Fibroblast of upper back skin (primary cell): ENCODE measurements at regions not wholly inside any gene's neighbourhood (a gene's known extent, or its start where the extent isn't known, plus 50 kb on each side); places are given as distances from the start of the nearest gene placed in this dataset.
A peak's percentile ranks its signal among the peaks of the same experiment; 100 is the strongest.

Experiments used
- DNase-seq: peaks from one replicate; pipeline ENCODE4 v3.0.0-alpha.2; 2013

DNA sequence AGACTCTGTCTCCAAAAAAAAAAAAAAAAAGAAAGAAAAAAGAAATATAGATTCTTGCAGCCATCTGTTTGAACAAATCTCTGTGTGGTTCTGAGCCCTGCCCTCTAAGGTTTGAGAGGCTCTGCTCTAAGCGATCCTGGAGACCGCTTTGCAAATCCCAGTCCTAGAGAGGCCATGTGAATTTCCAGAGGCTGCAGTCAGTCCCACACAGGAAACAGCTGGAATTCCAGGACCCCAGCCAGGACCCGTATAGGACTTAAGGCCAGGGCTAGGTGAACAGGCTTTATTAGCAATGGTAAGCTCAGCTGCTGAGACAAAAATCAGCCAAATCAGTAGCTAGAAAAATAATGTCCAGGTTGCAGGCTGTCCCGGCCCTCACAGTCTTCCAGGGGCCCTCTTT, 154.8 kb downstream of the RPS24 start:
- peak; percentile 39 for DNase-seq

DNA sequence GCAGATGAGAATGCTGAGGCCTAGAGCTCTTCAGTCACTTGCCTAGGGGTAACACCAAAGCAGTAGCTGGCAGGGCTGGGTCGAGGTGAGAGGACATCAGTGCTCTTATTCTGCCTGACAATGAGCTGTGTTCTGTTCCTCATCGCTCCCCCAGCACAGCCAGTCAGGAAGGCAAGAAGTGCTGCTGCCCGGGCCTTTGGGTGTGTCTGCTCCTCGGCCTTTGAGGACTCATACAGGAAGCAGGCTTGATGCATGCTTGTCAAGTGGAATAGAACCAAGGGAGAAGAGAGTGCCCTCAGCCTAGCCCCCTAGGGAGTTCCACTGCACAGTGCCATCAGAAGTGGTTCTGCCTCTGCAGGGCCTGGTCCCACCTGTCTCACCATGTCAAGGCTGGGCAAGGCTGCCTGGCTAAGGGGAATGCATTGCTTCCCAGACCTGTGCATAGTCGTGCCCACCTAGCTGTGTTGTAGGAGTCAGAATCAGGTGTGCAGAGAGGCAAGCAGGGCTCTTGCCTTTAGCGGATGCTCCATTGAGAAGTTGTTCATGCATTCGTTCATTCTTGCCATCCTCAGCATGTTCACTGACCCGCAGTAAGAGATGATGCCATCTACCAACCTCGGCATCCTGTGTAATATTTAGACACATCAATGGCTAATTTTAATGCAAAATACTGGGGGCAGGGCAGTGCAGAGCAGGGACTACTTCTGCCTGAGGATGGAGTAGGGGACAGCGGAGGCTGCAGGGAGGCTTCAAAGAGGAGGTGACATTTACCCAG, 156.6 kb downstream of the RPS24 start:
- no peak for DNase-seq

DNA sequence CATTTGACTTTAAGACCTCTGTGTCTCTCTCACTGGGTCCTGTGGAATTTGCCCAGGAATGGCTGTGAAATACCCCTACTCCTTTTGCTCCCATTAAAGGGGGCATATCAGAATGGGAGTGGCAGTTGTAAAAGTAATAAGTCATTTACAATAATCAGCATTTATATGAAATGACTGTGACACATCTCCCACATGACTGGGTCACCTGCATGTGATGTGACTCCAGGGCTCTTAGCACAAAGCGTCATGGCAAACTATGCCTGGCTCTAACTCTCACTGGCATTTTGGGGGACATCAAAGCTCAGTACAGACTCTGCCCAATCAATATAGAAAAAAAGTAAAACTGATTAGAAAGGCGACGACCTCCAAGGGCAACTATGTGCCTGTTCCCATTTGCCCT, 157.6 kb downstream of the RPS24 start:
- DNase-seq, result no peak

DNA sequence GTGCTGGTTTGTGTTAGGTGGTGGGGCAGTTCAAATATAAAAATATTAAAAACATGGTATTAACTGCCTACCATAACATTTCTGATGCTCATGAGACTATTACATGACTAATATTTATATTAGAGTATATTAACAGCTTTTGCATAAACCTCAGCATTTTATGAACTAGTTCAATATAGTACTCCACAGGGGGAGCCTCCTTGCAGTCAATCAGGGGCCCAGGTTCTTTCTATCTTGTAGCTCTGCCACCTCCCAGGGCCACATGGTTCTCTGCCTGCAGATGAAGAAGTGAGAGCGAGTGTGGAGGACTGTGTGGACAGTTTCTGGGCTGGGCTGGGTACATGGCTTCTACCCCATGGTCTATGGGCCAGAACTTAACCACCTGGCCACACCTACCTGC, 159.5 kb downstream of the RPS24 start:
- no peak for DNase-seq

DNA sequence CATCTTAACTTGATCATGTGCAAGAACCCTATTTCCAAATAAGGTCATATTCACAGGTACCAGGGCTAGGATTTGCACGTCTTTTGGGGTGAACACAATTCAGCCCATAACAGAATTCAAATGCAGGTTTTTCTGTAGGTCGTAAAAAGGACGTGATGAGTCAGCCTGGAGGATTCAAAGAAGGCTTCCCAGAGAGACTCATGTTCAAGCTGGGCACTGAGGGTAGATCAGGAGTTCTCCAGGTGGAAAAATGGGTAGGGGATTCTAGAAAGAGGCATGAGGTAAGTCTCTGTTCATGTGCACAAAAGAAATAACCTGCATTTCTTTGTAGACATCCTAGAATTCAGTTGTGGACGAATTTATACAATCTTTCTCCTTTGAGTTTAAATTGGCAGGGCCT, 160.4 kb downstream of the RPS24 start:
- no peak for DNase-seq

DNA sequence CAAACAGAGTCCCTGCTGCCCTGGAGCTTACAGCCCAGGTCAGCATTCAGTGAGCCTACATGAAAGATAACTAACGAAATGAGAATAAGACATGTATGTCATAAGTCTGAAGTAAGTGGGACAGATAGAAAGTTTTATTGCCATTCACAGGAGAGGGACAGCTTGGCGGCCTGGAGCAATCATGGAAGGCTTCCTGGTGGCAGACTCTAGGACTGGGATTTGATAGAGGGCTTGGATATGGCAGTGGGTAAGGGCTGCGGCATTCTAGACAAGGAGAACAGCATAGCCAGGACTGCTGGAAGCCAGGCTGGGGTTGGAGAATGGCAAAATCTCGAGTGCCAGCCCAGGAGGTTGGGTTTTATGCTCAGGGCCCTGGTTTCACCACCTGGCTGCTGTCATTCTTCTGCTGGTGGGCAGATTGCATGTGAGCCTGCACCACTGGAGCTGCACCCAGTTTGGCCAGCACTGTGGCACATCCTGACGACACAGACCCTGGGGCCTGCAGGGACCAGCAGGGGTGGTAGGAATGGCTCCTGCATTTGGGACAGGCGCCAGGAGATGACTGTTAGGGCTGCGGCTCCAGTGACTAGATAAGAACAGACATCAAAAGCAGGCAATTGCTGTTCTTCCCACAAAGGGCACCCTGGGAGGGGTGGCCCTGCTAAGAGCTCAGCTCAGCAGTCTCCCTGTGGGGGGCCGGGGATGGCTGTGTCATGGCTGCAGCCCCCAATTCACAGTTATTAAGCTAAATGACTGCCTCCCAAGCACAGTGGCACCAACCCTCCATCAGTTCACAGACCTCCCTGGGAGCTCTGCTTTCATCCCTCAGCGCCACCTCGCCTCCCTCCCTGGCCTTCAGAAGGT, 161.1 kb downstream of the RPS24 start:
- DNase-seq, result peak; percentile 28

DNA sequence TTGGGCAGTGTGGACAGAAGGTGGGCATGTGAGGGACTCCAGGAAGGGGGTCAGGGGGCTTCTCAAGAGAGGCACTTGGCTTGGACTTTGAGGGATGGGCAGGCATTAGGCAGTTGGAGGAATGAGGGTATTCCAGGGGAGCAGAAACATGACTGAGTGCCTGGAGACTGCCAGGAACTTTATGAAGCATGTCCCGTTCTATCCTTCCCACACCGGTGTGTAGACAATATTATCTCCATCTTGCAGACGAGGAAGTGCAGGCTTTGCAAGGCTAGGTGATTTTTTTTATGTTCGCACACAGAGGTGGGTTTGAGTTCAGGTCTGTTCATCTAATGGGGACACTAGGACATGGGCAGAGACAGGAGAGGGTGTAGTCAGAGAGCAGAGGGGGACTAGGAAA, 162.7 kb downstream of the RPS24 start:
- DNase-seq, result no peak

DNA sequence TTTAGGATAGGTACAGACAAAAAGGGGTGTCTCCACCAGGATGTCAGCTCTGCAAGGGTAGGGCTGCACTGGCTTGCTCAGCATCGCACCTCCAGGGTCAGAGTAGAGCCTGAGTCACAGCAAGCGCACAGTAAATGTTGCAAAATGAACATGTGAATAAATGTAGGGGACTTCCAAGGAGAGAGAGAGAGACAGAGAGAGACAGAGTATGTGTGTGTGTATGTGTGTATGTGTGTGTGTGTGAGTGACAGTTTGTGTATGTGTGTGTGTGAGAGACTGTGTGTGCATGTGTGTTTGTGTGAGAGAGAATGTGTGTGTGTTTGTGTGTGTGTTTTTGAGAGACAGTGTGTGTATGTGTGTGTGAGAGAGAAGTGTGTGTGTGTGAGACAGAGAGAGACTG, 163.3 kb downstream of the RPS24 start:
- peak; percentile 40 for DNase-seq

DNA sequence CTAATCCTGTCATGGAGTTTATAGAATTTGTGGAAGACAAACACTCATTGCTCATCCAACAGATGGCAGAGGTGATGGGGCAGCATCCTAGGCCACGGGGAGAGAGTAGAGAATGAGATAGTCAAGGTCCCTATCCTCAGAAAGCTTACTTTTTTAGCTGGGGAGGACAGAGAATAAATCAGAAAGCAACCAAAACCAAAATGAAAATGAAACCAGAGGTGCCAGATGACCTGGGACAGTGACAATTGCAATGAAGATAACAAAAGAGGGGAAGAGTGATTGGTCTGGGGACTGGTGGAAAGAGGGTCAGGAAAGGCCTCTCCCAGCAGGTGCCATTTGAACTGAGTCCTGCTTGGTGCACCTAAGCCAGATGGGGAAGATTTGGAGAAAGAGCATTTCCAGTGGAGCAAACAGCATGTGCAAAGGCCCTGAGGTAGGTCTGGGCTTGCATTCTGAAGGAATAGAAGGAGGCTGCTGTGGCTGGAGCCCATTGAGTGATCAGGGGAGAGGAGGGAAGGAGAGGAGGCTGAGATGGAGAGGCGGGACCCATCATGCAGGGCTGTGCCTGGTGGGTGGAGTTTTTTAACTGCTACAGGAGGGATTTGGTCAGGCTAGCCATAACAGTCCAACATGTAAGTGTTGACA, 164.1 kb downstream of the RPS24 start:
- DNase-seq, result no peak

DNA sequence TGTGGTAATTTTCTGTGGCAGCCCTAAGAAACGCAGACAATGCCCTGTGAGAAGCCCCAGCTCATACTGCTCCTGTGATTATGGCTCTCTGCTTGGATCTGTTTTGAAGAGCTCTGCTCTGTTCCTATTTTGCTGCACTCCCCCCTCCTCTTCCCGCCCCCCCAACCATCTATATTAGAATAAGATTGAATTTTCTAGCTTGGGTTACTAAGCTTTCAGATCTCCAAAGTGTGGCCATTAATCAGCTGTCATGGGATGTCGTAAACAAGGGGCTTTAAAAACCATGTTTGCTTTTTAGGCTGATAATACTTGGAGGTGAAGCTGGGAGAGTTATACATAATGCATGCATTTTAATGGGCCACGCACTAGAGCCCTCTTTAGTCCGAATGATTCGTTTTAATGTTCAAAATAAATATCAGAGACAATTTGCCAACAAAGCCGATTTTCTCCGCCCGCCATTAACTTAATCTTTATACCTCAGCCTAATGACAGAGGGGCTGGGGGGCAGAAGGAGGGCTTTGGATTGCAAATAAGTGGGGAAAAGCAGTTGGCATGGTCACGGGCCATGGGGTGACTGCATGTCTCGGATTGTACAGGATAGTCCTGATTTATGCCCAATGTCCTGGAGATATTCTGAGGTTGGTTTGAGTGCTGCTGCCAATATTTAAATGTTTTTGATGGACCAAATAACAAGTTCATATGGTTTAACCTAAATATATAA, 165.5 kb downstream of the RPS24 start:
- DNase-seq, result no peak

DNA sequence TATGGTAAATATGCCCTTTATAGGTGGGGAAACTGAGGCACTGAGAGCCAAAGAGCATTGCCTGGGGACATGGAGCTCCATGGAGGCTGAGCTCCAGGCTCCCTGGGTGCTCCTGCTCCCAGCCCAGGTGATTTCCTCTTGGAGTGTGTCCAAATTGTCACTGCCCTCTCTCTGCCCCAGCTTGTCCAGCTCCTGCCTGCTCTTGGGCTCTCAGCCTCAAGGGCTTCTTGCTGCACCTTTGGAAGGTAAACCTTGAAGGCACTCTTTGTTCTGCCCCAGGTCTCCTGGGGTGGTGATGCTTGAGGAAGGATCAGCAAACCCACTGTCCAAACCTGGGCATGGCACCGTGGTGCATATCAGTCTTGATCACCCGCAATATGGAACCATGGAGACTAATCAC, 166.1 kb downstream of the RPS24 start:
- DNase-seq, result no peak

DNA sequence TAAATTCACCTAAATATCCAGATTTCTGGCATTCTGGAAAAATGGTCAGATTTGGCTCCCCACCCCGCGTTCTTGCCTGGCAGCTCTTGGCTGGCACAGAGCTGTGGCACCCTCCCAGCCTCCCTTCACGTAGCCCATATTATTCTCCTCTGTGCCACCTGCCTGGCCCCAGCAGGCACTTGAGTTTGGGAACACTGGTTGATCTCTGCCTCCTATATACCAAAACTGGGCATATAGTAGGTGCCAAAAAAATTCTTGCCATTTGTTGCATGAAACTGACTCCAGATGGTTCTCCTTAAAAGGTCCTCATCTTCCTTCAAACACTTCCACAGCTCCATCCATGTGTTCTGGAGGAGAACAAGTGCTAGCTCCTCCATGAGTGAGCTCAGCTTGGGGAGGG, 167.0 kb downstream of the RPS24 start:
- no peak for DNase-seq

DNA sequence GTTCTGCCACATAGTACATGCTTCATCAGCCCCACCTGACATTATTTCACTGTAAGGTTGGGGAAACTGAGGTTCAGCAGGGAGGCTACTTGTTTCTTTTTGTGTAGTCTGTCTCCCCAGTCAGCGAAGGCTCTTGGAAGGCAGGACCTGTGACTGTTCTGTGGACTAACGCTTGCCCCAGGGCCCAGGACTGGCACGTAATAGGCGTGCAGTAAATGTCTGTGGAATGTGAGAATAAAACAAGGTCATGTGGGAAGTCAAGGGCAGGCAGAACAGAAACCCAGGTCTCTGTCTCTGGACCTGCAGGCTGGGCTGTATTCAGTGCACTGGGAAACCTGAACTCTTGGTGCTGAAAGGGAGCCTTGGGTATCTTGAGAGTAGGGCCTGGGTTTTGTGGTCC, 168.7 kb downstream of the RPS24 start:
- DNase-seq, result no peak

DNA sequence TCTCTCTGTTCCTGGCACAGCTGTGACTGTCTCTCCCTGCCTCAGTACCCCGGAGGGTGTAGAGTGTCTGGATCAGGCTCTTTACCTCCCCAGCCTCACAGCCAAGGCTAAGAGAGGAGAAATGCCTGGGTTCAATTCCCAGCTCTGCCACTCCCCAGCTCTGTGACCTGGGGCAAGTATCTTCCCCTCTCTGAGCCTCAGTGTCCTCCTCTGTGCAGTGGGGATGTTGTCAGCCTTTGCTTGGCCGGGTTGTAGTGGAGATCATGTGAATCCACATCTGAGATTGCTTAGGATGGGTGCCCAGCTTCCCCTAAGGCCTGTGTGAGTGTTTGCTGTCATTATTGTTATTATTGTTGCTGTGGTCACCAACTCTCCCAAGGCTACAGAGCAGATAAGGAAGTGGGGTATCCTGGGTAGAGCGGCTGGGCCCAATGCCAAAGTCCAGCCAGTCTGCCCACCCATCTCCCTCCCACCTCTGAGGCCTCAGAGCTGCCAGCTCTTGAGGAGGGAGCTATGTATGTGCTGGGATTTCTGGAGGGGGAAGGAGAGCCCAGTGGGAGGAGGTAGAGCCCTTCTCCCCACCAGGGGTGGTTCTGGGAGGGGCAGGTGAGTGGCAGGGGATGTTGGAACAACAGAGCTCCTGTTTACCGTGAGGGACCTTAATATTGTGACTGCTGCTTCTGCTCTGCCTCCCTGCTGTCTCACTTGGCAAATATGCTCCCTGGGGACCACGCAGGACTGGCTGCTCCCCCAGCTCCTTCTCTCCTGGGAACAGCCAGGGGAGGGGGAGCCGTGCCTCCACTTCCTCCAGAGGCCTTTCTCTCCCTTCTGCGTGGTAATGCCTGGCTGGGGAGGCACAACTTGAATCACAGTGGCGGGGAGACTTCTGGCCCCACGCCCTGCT, 170.5 kb downstream of the RPS24 start:
- DNase-seq, result no peak

DNA sequence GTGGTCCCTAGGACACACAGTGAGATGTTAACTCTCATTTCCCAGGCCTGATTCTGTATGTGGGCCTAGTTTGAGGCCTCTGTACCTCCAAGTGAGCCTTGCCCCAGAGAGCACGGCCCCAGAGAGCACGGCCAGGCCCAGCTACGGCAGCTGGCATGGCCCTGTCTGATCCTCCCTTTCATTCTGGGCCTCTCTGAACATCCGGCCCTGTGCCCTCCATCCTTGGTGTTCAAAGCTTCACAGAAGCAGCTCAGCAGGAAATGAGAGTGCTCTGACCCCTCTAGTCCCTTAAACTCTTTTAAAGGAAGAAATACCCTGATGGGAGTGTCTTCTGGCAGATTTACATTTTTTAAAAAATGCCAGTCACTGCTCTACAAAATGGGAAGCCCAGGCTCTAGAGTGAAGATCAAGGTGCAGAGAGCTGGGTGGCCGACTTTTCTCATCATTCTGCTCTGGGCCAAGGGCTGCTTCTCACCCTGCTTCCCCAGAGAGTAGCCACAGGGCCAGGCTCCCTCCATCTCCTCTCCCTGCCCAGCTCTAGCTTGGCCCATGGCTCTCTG, 171.9 kb downstream of the RPS24 start:
- DNase-seq, result no peak

DNA sequence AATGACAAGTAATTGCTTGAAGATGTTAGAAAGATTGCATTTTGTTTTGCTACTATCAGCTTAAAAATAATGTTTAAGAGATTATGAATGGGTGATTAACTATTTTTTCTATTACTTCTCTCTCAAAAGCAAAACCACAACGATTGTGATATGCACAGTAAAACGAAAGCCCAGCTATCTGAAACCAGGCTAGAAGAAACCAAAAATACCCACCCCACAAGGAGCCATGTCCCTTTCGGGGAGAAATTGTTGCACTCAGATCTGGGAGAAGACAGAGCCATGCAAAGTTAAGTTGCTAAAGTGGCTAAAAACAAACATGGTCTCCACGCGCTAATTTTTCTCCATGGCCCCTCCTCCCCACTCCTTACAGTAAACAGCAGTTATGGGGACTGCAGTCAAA, 173.6 kb downstream of the RPS24 start:
- no peak for DNase-seq

DNA sequence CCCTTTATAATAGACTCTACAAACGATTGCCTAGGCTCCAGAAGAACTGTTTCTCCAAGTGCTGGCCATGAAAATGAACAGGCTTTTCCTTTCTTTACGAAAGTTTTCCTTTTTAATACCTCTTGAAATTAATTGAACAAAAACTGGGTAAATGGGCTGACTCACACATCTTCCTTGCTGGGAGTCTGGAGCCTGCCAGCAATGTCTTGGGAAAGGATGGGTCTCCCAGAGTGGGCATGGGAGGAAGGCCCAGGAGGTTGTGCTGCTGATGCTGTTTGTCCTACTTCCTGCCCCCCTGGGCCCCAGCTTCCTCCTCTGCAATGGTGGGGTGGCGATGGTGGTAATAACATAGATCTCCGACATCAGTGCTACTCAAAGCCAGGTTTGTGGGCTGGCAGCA, 174.1 kb downstream of the RPS24 start:
- no peak for DNase-seq

DNA sequence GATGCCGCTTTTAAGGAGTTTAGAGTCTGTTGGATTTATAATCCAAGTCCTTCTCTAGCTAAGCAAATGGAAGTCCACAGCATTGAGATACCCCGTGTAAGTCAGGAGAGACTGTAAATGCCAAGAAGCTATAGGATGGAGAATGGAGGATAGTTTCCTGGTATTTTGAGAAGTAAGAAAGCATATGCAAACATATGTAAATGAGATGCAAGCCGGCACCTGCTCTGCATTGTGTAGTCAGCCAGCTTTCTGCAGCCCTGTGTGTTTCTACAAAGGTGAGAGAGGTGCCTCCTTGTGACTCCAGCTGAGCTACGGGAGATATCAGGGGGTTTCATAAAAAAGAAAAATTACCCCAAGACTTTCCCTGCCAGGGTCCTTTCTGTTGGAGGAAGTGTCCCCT, 176.3 kb downstream of the RPS24 start:
- DNase-seq, result no peak

DNA sequence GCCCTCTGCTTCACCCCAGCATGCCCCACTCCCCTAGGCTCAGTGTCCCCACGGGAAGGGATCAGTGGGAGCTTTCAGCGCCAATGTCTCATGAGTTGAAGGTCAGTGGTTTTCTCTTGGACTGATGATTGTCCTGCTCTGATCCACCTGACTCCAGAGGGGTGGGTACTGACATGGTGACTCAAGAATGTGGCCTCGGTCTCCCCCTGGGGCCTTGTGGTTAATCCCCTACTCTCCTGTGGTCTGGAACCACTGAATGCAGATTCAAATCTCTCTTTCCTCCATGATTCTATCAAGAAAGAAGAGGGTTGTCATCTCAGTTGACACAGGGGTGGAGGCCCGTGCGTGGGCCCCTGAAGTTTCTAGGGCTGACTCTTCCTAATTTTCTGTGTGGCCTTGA, 176.9 kb downstream of the RPS24 start:
- DNase-seq, result no peak

DNA sequence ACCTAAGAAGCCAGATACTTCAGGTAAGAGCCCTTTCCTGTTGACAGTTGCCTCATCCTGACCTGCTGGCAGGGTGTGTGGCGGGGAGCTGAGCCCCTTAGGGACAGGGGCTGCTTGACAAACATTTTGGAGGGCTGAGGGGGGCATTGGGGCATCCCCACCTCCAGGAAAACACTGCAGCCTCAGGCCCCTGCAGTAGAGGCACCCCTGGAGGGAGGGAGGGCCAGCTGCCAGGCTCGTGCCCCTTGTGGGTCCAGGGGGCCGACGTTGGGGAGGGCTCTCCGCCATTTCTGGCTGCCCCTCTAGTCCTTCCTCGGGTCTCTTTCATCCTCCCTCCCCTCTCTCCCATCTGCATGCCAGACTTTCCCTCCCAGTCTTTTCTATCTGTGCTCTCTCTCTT, 177.3 kb downstream of the RPS24 start:
- no peak for DNase-seq

DNA sequence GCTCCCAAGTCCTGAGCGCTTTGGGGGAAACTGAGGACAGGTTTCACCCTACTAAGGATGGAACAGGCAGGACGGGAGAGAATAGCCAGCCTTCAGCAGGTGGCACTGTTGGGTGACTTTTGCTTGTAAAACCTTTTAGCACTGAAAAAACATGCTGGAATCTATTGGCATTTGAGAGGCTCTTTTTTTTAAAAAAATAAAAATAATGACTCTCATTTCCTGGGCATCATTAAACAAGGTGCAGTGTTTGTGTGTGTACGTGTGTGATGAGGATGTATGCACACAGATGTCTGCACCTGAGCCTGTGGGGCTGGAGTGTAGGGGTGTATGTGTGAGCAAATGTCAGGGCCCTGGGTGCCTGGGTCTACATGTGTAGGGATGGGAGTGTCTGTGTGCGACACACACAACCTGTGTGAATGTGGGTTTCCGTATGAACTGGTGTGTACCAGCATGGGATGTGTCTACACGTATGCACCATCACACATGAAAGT, 177.9 kb downstream of the RPS24 start:
- DNase-seq, result peak; percentile 64
